GM21737 (cell line): ENCODE measurements at regions not wholly inside any gene's neighbourhood (a gene's known extent, or its start where the extent isn't known, plus 50 kb on each side); places are given as distances from the start of the nearest gene placed in this dataset.

Experiments used
- ATAC-seq: cut with Tn5 transposase; IDR thresholded peaks from one replicate; pipeline ENCODE4 v1.9.1; 2021; ENCODE audit warnings: mild to moderate bottlenecking, moderate library complexity; ENCODE audit not compliant: unreplicated experiment

- ATAC-seq = no peak
Observed at GRCh38 chr6:169083508-169083874, 170.2 kb downstream of the THBS2 start.

GRCh38 chr6:169082817-169083507 is 170.7 kb downstream of the THBS2 start:
- no peak for ATAC-seq

GRCh38 chr6:169082093-169082492 is 171.6 kb downstream of the THBS2 start:
- ATAC-seq = no peak

GRCh38 chr6:169081248-169081647 is 172.4 kb downstream of the THBS2 start:
- ATAC-seq = no peak

GRCh38 chr6:169079650-169080049 is 174.0 kb downstream of the THBS2 start:
- ATAC-seq = no peak

- ATAC-seq = no peak
Observed at GRCh38 chr6:169078399-169079145, 175.1 kb downstream of the THBS2 start.

- no peak for ATAC-seq
Observed at GRCh38 chr6:169075915-169076654, 177.6 kb downstream of the THBS2 start.

- no peak for ATAC-seq
Observed at GRCh38 chr6:169075211-169075914, 178.3 kb downstream of the THBS2 start.

GRCh38 chr6:169074526-169074925 is 179.1 kb downstream of the THBS2 start:
- no peak for ATAC-seq

GRCh38 chr6:169073311-169073710 is 180.3 kb downstream of the THBS2 start:
- no peak for ATAC-seq

- ATAC-seq = no peak
Observed at GRCh38 chr6:169072127-169073042, 181.3 kb downstream of the THBS2 start.

GRCh38 chr6:169071394-169071793 is 182.3 kb downstream of the THBS2 start:
- ATAC-seq = no peak

GRCh38 chr6:169070506-169071176 is 183.0 kb downstream of the THBS2 start:
- ATAC-seq = no peak

GRCh38 chr6:169069356-169069755 is 184.3 kb downstream of the THBS2 start:
- ATAC-seq = no peak

GRCh38 chr6:169064194-169064593 is 189.5 kb downstream of the THBS2 start:
- no peak for ATAC-seq

- no peak for ATAC-seq
Observed at GRCh38 chr6:169062272-169062671, 191.4 kb downstream of the THBS2 start.

GRCh38 chr6:169058634-169059033 is 195.0 kb downstream of the THBS2 start:
- ATAC-seq = no peak

GRCh38 chr6:169052462-169052861 is 201.2 kb downstream of the THBS2 start:
- no peak for ATAC-seq

GRCh38 chr6:169051371-169051770 is 202.3 kb downstream of the THBS2 start:
- no peak for ATAC-seq

GRCh38 chr6:169048865-169049205 is 204.8 kb downstream of the THBS2 start:
- no peak for ATAC-seq
